Stimulated activated CD4-positive, alpha-beta T cell treated with anti-CD3 and anti-CD28 coated beads, Interleukin-12 subunit alpha, Interleukin-12 subunit beta, amount 100 ng/mL, for 48 hours (primary cell): ENCODE measurements at regions not wholly inside any gene's neighbourhood (a gene's known extent, or its start where the extent isn't known, plus 50 kb on each side); places are given as distances from the start of the nearest gene placed in this dataset.

Experiments
- DNase-seq, 3 donors: peaks; one replicate each; pipeline ENCODE4 v3.0.0-alpha.2; 2020; ENCODE audit warnings: low read depth in 2 of 3, low spot score in 1 of 3

GRCh38 chr5:122718611-122719010 lies 56.3 kb upstream of the SNX2 start:
- DNase-seq, result no peak

GRCh38 chr5:122719991-122720746 lies 54.7 kb upstream of the SNX2 start:
- DNase-seq, result no peak

- DNase-seq, result no peak
Observed at GRCh38 chr5:122721127-122721526, 53.8 kb upstream of the SNX2 start.

DNA sequence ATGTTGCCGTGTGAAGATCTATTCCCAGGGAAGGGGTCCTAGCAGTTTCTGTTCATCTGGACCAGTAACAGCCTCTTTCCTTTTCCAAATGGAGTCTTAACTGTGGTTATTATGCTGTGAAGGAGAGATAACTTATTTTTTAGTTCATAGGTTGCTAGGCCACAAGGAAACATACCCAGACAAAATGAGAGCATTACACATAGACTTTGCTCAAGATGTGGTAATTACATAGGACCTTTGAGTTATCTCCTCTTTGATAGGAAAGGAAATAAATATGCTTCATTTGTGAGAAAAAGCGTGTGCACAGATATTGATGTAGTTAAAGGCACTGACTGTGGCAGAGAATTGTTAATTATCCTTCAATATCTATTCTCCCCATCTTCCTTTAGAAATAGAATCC lies 52.5 kb upstream of the SNX2 start:
- DNase-seq, result no peak

DNA sequence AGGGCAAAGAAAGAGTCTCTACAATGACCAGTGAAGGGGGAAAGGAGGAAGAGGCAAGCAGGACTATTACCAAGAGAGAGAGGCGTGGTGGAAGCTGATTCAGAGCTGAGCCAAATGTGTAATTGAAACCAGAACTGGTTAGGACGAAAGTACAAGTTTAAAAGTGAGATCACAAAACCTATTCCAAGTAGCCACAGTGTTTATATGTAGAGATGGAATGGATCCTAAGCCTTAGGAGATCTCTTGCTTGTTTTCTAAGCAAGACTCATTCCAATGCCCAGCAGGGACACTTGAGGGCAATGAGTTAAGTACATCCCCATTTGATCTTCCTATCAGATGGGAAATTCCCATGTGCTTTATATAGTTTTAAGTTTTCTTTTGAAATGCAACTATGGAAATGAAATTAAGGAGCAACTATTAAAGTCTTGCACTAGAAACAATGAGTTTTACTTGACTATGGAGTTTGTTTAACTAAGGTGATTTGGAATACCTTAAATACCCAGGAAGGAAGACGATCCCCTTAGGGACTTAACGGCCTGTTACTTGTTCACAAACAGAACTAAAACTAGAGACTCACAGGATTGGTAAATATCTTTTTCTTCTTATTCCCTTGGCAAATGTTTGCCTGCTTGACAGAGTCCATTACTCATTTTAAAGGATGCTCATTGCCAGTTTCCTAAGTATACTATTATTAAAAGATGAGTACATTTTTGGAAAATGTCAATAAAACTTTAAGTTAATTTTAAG lies 51.1 kb upstream of the SNX2 start:
- no peak for DNase-seq
